ENCODE measurements at regions not wholly inside any gene's neighbourhood (a gene's known extent, or its start where the extent isn't known, plus 50 kb on each side); places are given as distances from the start of the nearest gene placed in this dataset.
A peak's percentile ranks its signal among the peaks of the same experiment; 100 is the strongest.

- H3K27me3 ChIP-seq (ENCODE audit: control insufficient read depth, insufficient read depth, low read length): no peaks in the 10 kb centered on the region
- POLR2A ChIA-PET: no interaction called here
- no peak for TF ChIP-seq CTCF (IDR thresholded peaks at IDR 0.05; ENCODE audit: insufficient read depth, low read depth, low read length)
- CTCF ChIA-PET: interaction anchor here (1.6 kb wide), 1 partner anchor 18 kb away, joined by 3 read pairs; no protein-coding TSS in a partner anchor
- DNase-seq (ENCODE audit: low read depth): no peak
- H3K36me3 ChIP-seq (ENCODE audit: control insufficient read depth, insufficient read depth, low read length): no peaks in the 10 kb centered on the region
- no peak overlapping the region for H3K4me3 ChIP-seq (ENCODE audit: low read depth, low read length)
Observed at GRCh38 chr20:57043669-57044268, 222.7 kb downstream of the BMP7 start.

- TF ChIP-seq CTCF (IDR thresholded peaks at IDR 0.05; ENCODE audit: insufficient read depth, low read depth, low read length): peak; percentile 31; the same call in 1 of the 2 replicates
- CTCF ChIA-PET: interaction anchor here (1.1 to 4.1 kb wide), 2 partner anchors 43 to 497 kb away, joined by 3 to 18 read pairs; no protein-coding TSS in a partner anchor
- Histone ChIP-seq H3K27me3 (ENCODE audit: control insufficient read depth, insufficient read depth, low read length) (no peaks in the 10 kb centered on the region), H3K36me3 (ENCODE audit: control insufficient read depth, insufficient read depth, low read length) (no peaks in the 10 kb centered on the region), H3K4me3 (ENCODE audit: low read depth, low read length) (no peak overlapping the region)
- DNase-seq (ENCODE audit: low read depth): no peak
- POLR2A ChIA-PET: no interaction called here
Observed at GRCh38 chr20:57047281-57048026, 219.0 kb downstream of the BMP7 start.

- ChIA-PET POLR2A (no interaction called here), CTCF (interaction anchor here (0.6 to 4.1 kb wide), 6 partner anchors 9 to 498 kb away, joined by 3 to 18 read pairs (median 3); no protein-coding TSS in a partner anchor)
- peak; percentile 73 for TF ChIP-seq CTCF (IDR thresholded peaks at IDR 0.05; ENCODE audit: insufficient read depth, low read depth, low read length)
- no peak overlapping the region for H3K4me3 ChIP-seq (ENCODE audit: low read depth, low read length)
- no peaks in the 10 kb centered on the region for H3K27me3 ChIP-seq (ENCODE audit: control insufficient read depth, insufficient read depth, low read length)
- no peak for DNase-seq (ENCODE audit: low read depth)
- H3K36me3 ChIP-seq (ENCODE audit: control insufficient read depth, insufficient read depth, low read length): no peaks in the 10 kb centered on the region
Observed at GRCh38 chr20:57048027-57048869, 218.2 kb downstream of the BMP7 start.

- Histone ChIP-seq H3K36me3 (ENCODE audit: control insufficient read depth, insufficient read depth, low read length) (no peaks in the 10 kb centered on the region), H3K4me3 (ENCODE audit: low read depth, low read length) (no peak overlapping the region), H3K27me3 (ENCODE audit: control insufficient read depth, insufficient read depth, low read length) (no peaks in the 10 kb centered on the region)
- no peak for DNase-seq (ENCODE audit: low read depth)
- CTCF ChIA-PET: interaction anchor here (0.8 to 4.1 kb wide), 6 partner anchors 10 to 499 kb away, joined by 3 to 18 read pairs (median 4); no protein-coding TSS in a partner anchor
- no peak for TF ChIP-seq CTCF (IDR thresholded peaks at IDR 0.05; ENCODE audit: insufficient read depth, low read depth, low read length)
- POLR2A ChIA-PET: no interaction called here
Observed at GRCh38 chr20:57049296-57049695, 217.1 kb downstream of the BMP7 start.
